Gastroesophageal sphincter (tissue), 4 donors: ENCODE measurements at regions not wholly inside any gene's neighbourhood (a gene's known extent, or its start where the extent isn't known, plus 50 kb on each side); places are given as distances from the start of the nearest gene placed in this dataset.

Experiments
- ATAC-seq: fragments of 150-250 bp; one replicate; pipeline ENCODE4 v1.9.1; 2016; ENCODE audit warnings: mild to moderate bottlenecking, moderate library complexity
- H3K27ac ChIP-seq, 4 donors: fragments of 200-600 bp; sonication (generic) in 3 of 4; 1 replicate in 3 of 4; 2 replicates in 1 of 4; pipeline ENCODE4 v1.5.1; 2016 to 2019
- H3K27me3 ChIP-seq: fragments of 200-600 bp; sonication (generic); one replicate; pipeline ENCODE4 v1.5.1; 2019
- H3K36me3 ChIP-seq, 2 donors: fragments of 200-600 bp; sonication (generic); one replicate each; pipeline ENCODE4 v1.5.1; 2019; ENCODE audit warnings: control low read depth in 1 of 2
- H3K4me1 ChIP-seq, 3 donors: fragments of 200-600 bp; sonication (generic); 1 replicate in 2 of 3; 2 replicates in 1 of 3; pipeline ENCODE4 v1.5.1; 2016 to 2019; ENCODE audit warnings: control low read depth in 2 of 3
- H3K4me3 ChIP-seq, 2 donors: fragments of 200-600 bp; sonication (generic); one replicate each; pipeline ENCODE4 v1.5.1; 2019; ENCODE audit warnings: mild to moderate bottlenecking in 1 of 2, moderate library complexity in 1 of 2
- H3K9me3 ChIP-seq, 3 donors: fragments of 200-600 bp; sonication (generic); one replicate each; pipeline ENCODE4 v1.5.1; 2017 to 2019; ENCODE audit warnings: control low read depth in 2 of 3
- EP300 ChIP-seq: sonication (generic); formaldehyde crosslinking; IDR thresholded peaks from one replicate; pipeline ENCODE4 v1.6.1; 2017; ENCODE audit warnings: antibody characterized with exemption, mild to moderate bottlenecking
- POLR2A ChIP-seq, 2 donors: fragments of 450-650 bp; IDR thresholded peaks; one replicate each; pipeline ENCODE4 v1.6.1; 2017; ENCODE audit warnings: antibody characterized with exemption in 2 of 2, mild to moderate bottlenecking in 2 of 2, moderate library complexity in 1 of 2
- POLR2AphosphoS5 ChIP-seq: sonication (generic); formaldehyde crosslinking; IDR thresholded peaks from one replicate; pipeline ENCODE4 v1.6.1; 2017; ENCODE audit warnings: antibody characterized with exemption
- WGBS, 2 donors: methylation state at CpG; one replicate each; pipeline ENCODE4 v1.1.5; 2018; ENCODE audit warnings: low coverage in 1 of 2; 5-methylcytosine and 5-hydroxymethylcytosine counted together
- TF ChIP-seq, protein P1 (sequence below), 4 experiments: fragments of 200-600 bp in 2 of 4; fragments of 450-650 bp in 2 of 4; sonication (generic) in 1 of 4; IDR thresholded peaks; one replicate each; pipeline ENCODE4 v1.5.1; 2017 to 2019; ENCODE audit warnings: antibody characterized with exemption in 4 of 4, mild to moderate bottlenecking in 2 of 4, moderate library complexity in 2 of 4

DNA sequence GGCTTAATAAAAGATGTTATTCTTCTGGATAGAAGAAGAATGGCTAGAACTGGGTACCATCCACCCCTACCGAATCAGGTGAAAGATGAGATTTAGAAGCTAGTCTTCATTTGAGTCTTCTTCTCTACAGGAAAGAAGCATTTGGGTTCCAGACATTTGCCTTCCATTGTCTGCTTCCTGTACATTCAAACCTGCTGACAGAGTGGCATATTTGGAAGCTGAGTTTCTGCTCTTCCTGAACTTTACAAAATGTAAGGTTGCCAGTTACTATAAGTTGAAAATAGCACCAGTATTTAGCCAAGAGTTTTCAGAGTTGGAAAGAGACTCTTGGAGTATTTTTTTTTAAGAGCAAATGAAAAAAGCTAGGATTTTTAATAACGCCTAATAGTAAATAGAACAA is 525.4 kb upstream of the TLE4 start:
- no peak overlapping the region for H3K27ac ChIP-seq
- ATAC-seq = no peak
- WGBS, 2 donors = 76 to 80% methylated on average over 2 of the region's 2 CpGs
- H3K27me3 ChIP-seq = no peaks in the 10 kb centered on the region
- H3K36me3 ChIP-seq = no peaks in the 10 kb centered on the region
- TF ChIP-seq, protein P1, sequence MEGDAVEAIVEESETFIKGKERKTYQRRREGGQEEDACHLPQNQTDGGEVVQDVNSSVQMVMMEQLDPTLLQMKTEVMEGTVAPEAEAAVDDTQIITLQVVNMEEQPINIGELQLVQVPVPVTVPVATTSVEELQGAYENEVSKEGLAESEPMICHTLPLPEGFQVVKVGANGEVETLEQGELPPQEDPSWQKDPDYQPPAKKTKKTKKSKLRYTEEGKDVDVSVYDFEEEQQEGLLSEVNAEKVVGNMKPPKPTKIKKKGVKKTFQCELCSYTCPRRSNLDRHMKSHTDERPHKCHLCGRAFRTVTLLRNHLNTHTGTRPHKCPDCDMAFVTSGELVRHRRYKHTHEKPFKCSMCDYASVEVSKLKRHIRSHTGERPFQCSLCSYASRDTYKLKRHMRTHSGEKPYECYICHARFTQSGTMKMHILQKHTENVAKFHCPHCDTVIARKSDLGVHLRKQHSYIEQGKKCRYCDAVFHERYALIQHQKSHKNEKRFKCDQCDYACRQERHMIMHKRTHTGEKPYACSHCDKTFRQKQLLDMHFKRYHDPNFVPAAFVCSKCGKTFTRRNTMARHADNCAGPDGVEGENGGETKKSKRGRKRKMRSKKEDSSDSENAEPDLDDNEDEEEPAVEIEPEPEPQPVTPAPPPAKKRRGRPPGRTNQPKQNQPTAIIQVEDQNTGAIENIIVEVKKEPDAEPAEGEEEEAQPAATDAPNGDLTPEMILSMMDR (IDR thresholded peaks at IDR 0.05) = no peak
- TF ChIP-seq POLR2AphosphoS5 = no peak
- TF ChIP-seq POLR2A (IDR thresholded peaks at IDR 0.05) = no peak
- no peak for TF ChIP-seq EP300
- no peaks in the 10 kb centered on the region for H3K9me3 ChIP-seq
- H3K4me1 ChIP-seq = no peaks in the 10 kb centered on the region
- no peak overlapping the region for H3K4me3 ChIP-seq

DNA sequence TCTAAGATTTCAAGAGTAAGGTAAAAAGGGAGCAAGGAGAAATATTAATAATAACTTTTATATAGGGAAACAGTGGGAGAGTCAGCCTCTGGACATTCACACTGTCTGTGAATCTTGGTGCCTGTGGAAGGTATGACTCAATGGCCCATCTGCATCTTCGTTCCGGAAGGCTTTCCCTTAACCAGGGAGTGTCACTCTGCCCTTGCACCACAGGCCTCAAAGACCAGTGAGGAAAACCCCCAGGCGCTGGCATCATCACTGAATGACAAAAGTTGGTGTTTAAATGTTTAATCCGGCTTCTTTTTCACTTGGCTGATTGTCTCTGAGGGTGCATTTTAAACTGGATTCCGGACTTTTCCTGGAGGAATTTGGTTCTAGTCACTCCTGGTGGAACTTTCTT is 522.4 kb upstream of the TLE4 start:
- Histone ChIP-seq H3K27me3 (no peaks in the 10 kb centered on the region), H3K27ac (no peak overlapping the region), H3K4me1 (no peaks in the 10 kb centered on the region), H3K9me3 (no peaks in the 10 kb centered on the region), H3K36me3 (no peaks in the 10 kb centered on the region), H3K4me3 (no peak overlapping the region)
- no peak for ATAC-seq
- TF ChIP-seq, protein P1 (IDR thresholded peaks at IDR 0.05) = no peak
- TF ChIP-seq POLR2AphosphoS5 = no peak
- TF ChIP-seq EP300 = no peak
- TF ChIP-seq POLR2A (IDR thresholded peaks at IDR 0.05) = no peak
- WGBS, 2 donors = 90 to 94% methylated on average over 2 to 5 of the region's 5 CpGs

DNA sequence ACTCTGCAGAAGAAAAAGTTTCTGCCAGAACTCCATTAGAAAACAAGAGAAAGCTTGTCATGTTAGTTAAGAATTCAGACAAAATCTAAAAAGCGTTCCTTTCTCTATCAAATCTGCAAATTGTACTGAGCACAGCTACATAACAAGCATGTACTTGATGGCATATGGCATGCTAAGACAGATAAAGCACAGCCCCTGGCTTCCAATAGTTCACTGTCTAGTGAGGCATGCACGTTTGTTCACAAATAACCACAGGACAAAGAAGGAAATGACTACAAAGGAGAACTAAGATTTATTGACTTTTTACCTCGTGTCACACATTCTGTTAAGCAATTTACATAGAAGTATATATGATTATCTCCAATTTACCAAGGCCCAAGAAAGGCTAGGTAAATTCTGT is 518.2 kb upstream of the TLE4 start:
- TF ChIP-seq, protein P1 (IDR thresholded peaks at IDR 0.05) = no peak
- no peak for TF ChIP-seq EP300
- TF ChIP-seq POLR2AphosphoS5 = no peak
- no peak for TF ChIP-seq POLR2A (IDR thresholded peaks at IDR 0.05)
- ATAC-seq = no peak
- Histone ChIP-seq H3K4me1 (no peaks in the 10 kb centered on the region), H3K27me3 (no peaks in the 10 kb centered on the region), H3K27ac (no peak overlapping the region), H3K4me3 (no peak overlapping the region), H3K36me3 (no peaks in the 10 kb centered on the region), H3K9me3 (no peaks in the 10 kb centered on the region)
- WGBS, 2 donors = 57 to 77% methylated on average over 3 of the region's 3 CpGs

DNA sequence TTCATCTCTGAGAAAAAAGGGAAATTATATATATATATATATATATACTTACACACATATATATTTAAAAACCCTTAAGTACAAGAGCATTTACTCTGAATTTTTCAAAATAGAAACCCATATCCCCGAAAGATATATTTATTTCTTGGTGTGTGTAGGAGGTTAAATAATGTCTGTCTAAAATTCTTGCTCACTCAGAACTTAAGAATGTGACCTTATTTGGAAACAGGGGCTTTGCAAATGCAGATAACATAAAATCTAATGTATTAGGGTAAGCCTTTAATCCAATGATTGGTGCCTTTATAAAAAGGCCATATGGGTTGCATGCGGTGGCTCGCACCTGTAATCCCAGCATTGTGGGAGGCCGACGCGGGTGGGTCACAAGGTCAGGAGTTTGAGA is 517.3 kb upstream of the TLE4 start:
- Histone ChIP-seq H3K27me3 (no peaks in the 10 kb centered on the region), H3K9me3 (peaks cover 0 to 1% (median 0%) of the 10 kb centered on the region in 3 donors), H3K27ac (no peak overlapping the region), H3K4me3 (no peak overlapping the region), H3K4me1 (no peaks in the 10 kb centered on the region), H3K36me3 (no peaks in the 10 kb centered on the region)
- no peak for ATAC-seq
- TF ChIP-seq, protein P1 (IDR thresholded peaks at IDR 0.05) = no peak
- 48 to 91% methylated on average over 4 to 6 of the region's 6 CpGs for WGBS, 2 donors

DNA sequence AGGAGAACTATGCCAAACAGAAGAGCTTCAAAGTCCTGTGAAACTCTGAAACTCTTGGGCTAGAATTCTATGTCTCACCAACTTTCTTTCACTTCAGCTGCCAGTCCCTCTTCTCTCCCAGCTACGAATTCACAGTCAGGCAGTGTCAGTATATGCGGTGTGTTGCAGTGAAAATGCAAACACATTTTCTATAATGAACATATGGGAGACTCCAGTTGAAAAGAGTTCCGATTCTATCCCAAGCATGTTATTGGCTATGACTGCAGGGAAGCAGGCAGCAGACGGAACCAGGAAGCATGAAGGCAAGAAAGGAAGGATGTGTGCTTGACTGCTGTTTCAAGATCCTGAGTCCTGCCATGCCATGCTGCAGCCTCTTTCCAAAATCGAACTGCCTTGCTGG is 515.7 kb upstream of the TLE4 start:
- no peaks in the 10 kb centered on the region for H3K36me3 ChIP-seq
- H3K4me3 ChIP-seq = no peak overlapping the region
- no peaks in the 10 kb centered on the region for H3K27me3 ChIP-seq
- H3K4me1 ChIP-seq = no peaks in the 10 kb centered on the region
- peaks cover 0 to 8% (median 0%) of the 10 kb centered on the region in 3 donors for H3K9me3 ChIP-seq
- 87 to 91% methylated on average over 5 of the region's 5 CpGs for WGBS, 2 donors
- no peak for TF ChIP-seq POLR2AphosphoS5
- TF ChIP-seq, protein P1 (IDR thresholded peaks at IDR 0.05) = no peak
- no peak for TF ChIP-seq POLR2A (IDR thresholded peaks at IDR 0.05)
- no peak for TF ChIP-seq EP300
- H3K27ac ChIP-seq = no peak overlapping the region
- no peak for ATAC-seq
